ENCODE measurements at regions not wholly inside any gene's neighbourhood (a gene's known extent, or its start where the extent isn't known, plus 50 kb on each side); places are given as distances from the start of the nearest gene placed in this dataset.

- H3K36me3 ChIP-seq (replicated peaks in 1 of 2; ENCODE audit: control extremely low read depth in 1 of 2, control insufficient read depth in 1 of 2, extremely low read depth in 1 of 2, insufficient read depth in 2 of 2, low read length in 1 of 2), result no peaks in the 10 kb centered on the region
- WGBS (ENCODE audit: insufficient coverage), result 61% methylated on average over 14 of the region's 24 CpGs
- no peak for TF ChIP-seq EZH2 (IDR thresholded peaks at IDR 0.05; ENCODE audit: borderline replicate concordance, insufficient read depth, low read depth, low read length, poor library complexity, severe bottlenecking)
- TF ChIP-seq CTCF (IDR thresholded peaks at IDR 0.05), result no peak
- H2AFZ ChIP-seq (ENCODE audit: insufficient read depth, low read depth, low read length, poor library complexity, severe bottlenecking), result no peak overlapping the region
- Mint-ChIP-seq H3K9me3 (ENCODE audit: insufficient read depth) (no peaks in the 10 kb centered on the region), H3K27ac (no peak overlapping the region), H3K4me3 (no peak overlapping the region), H3K27me3 (peaks cover 2% of the 10 kb centered on the region), H3K4me1 (no peaks in the 10 kb centered on the region)
- H3K4me3 ChIP-seq (ENCODE audit: control extremely low read depth in 1 of 5, extremely low read depth in 1 of 5, insufficient read depth in 1 of 5, low read depth in 2 of 5, low read length in 4 of 5), result no peak overlapping the region
- ATAC-seq (ENCODE audit: low read depth) (no peak), DNase-seq (no peak)
- no peaks in the 10 kb centered on the region for H4K20me1 ChIP-seq (ENCODE audit: control insufficient read depth, insufficient read depth, low read length, poor library complexity, severe bottlenecking)
- H3K4me1 ChIP-seq (ENCODE audit: control insufficient read depth in 2 of 2, insufficient read depth in 2 of 2, low read length in 2 of 2), result no peaks in the 10 kb centered on the region
- H3K4me2 ChIP-seq (replicated peaks; ENCODE audit: low read depth, low read length, poor library complexity, severe bottlenecking), result no peak overlapping the region
- ChIA-PET CTCF (no interaction called here), POLR2A (no interaction called here)
- H3K9ac ChIP-seq (ENCODE audit: low read length), result no peak overlapping the region
- no peaks in the 10 kb centered on the region for H3K9me3 ChIP-seq (ENCODE audit: control extremely low read depth in 1 of 3, control insufficient read depth in 2 of 3, insufficient read depth in 1 of 3, low read length in 2 of 3)
- H3K27me3 ChIP-seq (replicated peaks in 1 of 4; ENCODE audit: control extremely low read depth in 1 of 4, control insufficient read depth in 3 of 4, insufficient read depth in 4 of 4, low read length in 3 of 4), result no peaks in the 10 kb centered on the region
- no peaks in the 10 kb centered on the region for H3K79me2 ChIP-seq (ENCODE audit: control insufficient read depth, insufficient read depth, low read length)
- H3K27ac ChIP-seq (ENCODE audit: low read length in 2 of 2), result no peak overlapping the region
- intact Hi-C loops (cut with micrococcal nuclease), result no loop called here
These were observed 231.3 kb upstream of the B3GAT1 start for GRCh38 chr11:134643115-134644012.

- Histone ChIP-seq H3K79me2 (ENCODE audit: control insufficient read depth, insufficient read depth, low read length) (no peaks in the 10 kb centered on the region), H3K27me3 (replicated peaks in 1 of 4; ENCODE audit: control extremely low read depth in 1 of 4, control insufficient read depth in 3 of 4, insufficient read depth in 4 of 4, low read length in 3 of 4) (no peaks in the 10 kb centered on the region), H3K27ac (ENCODE audit: low read length in 2 of 2) (no peak overlapping the region), H3K9me3 (ENCODE audit: control extremely low read depth in 1 of 3, control insufficient read depth in 2 of 3, insufficient read depth in 1 of 3, low read length in 2 of 3) (no peaks in the 10 kb centered on the region), H3K4me1 (ENCODE audit: control insufficient read depth in 2 of 2, insufficient read depth in 2 of 2, low read length in 2 of 2) (no peaks in the 10 kb centered on the region), H3K4me2 (replicated peaks; ENCODE audit: low read depth, low read length, poor library complexity, severe bottlenecking) (no peak overlapping the region), H3K4me3 (ENCODE audit: control extremely low read depth in 1 of 5, extremely low read depth in 1 of 5, insufficient read depth in 1 of 5, low read depth in 2 of 5, low read length in 4 of 5) (no peak overlapping the region), H3K36me3 (replicated peaks in 1 of 2; ENCODE audit: control extremely low read depth in 1 of 2, control insufficient read depth in 1 of 2, extremely low read depth in 1 of 2, insufficient read depth in 2 of 2, low read length in 1 of 2) (no peaks in the 10 kb centered on the region), H4K20me1 (ENCODE audit: control insufficient read depth, insufficient read depth, low read length, poor library complexity, severe bottlenecking) (no peaks in the 10 kb centered on the region), H2AFZ (ENCODE audit: insufficient read depth, low read depth, low read length, poor library complexity, severe bottlenecking) (no peak overlapping the region), H3K9ac (ENCODE audit: low read length) (no peak overlapping the region)
- Mint-ChIP-seq H3K27ac (no peak overlapping the region), H3K27me3 (peaks cover 2% of the 10 kb centered on the region), H3K4me1 (no peaks in the 10 kb centered on the region), H3K4me3 (no peak overlapping the region), H3K9me3 (ENCODE audit: insufficient read depth) (no peaks in the 10 kb centered on the region)
- 100% methylated on average over 2 of the region's 3 CpGs for WGBS (ENCODE audit: insufficient coverage)
- CTCF ChIA-PET, result no interaction called here
- ATAC-seq (ENCODE audit: low read depth) (no peak), DNase-seq (no peak)
- TF ChIP-seq CTCF (IDR thresholded peaks at IDR 0.05), result no peak
- no peak for TF ChIP-seq EZH2 (IDR thresholded peaks at IDR 0.05; ENCODE audit: borderline replicate concordance, insufficient read depth, low read depth, low read length, poor library complexity, severe bottlenecking)
- POLR2A ChIA-PET, result no interaction called here
- intact Hi-C loops (cut with micrococcal nuclease), result no loop called here
These were observed 230.2 kb upstream of the B3GAT1 start for GRCh38 chr11:134642206-134642605.
